GM19239 (cell line): ENCODE measurements at regions not wholly inside any gene's neighbourhood (a gene's known extent, or its start where the extent isn't known, plus 50 kb on each side); places are given as distances from the start of the nearest gene placed in this dataset.
"Not testable (repeated sequence)": the region's sequence is repeated elsewhere in the genome, so short reads cannot be mapped to it uniquely, and the experiment has no call there.

Source experiments
- DNase-seq: peaks from one replicate; pipeline ENCODE4 v3.0.0; 2011; ENCODE audit warnings: low spot score; ENCODE audit not compliant: insufficient read length
- FAIRE-seq: peaks from 2 replicates; lab custom pipeline; 2011; peaks lifted over from hg19 to GRCh38; lab: Jason Lieb, UNC

DNA sequence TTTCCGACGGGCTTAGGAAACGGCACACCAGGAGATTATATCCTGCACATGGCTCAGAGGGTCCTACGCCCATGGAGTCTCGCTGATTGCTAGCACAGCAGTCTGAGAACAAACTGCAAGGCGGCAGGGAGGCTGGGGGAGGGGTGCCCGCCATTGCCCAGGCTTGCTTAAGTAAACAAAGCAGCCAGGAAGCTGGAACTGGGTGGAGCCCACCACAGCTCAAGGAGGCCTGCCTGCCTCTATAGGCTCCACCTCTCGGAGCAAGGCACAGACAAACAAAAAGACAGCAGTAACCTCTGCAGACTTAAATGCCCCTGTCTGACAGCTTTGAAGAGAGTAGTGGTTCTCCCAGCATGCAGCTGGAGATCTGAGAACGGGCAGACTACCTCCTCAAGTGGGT, 722.6 kb downstream of the BRINP3 start:
- DNase-seq, FAIRE-seq: not testable (repeated sequence)

DNA sequence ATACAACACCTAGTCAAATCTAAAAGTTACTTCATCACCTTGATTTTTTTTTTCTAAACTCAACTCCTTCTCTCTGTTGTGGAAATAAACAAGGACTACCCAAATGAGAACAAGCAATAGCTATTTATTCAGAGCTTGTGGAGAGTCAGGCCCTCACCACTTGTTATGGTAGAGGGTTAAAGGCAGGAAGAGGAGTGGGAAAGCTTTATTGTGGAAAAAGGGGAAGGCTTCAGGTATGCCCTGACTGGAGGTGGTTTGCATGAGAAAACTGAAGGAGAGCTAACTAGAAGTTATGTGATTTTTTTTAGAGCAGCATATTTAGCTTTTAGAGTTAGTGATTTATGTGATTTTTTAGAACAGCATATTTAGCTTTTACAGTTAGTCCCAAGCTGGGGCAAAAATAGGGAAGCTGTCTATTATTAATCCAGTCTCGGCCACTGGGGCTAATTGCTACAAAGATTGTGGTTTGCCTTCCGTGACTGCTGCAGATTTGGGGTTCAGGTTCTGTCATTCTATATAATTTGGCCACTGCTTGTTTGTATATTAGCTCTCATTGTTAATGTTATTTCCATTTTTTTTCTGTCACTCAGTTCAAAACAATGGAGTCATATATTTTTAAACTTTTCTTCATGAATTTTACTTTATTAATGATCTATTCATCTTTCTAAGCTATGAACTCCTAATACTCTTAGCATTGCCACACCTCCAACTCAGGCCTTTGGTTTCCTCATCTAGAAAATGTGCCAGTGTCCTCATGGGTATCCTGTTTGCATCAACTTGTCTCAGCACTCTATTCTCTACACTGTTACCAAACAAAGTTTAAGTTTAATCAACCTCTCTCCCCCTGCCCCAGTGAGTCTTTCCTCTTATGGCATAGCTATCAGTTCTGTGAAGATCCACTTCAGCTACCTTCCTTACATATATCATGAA, 713.0 kb downstream of the BRINP3 start:
- FAIRE-seq, result no peak
- no peak for DNase-seq

DNA sequence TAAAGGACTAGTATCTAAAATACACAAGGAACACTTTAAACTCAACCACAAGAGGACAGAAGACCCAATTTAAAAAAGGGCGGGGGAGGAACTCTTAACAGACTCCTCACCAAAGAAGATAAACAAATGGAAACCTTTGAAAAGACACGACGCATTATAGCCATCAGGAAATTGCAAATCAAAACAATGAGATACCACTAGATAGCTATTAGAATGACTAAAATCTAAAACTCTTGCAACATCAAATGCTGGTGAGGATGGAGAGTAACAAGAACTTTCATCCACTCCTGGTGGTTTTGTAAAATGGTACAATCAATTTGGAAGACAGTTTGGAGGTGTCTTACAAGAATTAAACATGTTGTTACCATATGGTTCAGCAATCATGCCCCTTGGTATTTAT, 708.2 kb downstream of the BRINP3 start:
- FAIRE-seq, result no peak

DNA sequence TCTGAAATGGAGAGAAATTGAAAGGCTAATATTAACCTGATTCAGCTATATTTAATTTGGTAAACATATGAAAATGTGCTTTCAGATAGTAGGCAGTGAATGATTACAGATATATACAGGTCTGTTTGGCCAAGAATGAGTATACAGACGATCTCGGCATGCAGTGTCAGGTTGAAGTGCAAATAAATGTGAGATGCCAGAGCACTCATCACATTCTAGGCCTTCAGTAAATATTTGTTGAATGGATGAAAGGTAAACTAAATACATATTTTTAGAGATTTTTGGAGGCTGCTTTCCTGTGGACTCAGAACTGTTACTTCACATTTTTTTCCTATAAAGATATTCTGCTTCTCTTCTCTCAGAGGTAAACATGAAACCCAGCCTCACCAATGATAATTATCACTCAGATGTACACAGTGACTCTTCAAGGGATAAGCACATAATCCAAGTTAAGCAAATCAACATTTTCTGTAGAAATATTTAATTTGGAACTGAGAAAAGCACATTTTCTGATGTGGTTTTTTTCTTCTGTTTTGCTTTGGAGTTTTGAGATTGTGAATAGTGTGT, 702.9 kb downstream of the BRINP3 start:
- no peak for DNase-seq
- FAIRE-seq, result no peak

More for the DNA sequence above, 708.2 kb downstream of the BRINP3 start:
- DNase-seq, result no peak

DNA sequence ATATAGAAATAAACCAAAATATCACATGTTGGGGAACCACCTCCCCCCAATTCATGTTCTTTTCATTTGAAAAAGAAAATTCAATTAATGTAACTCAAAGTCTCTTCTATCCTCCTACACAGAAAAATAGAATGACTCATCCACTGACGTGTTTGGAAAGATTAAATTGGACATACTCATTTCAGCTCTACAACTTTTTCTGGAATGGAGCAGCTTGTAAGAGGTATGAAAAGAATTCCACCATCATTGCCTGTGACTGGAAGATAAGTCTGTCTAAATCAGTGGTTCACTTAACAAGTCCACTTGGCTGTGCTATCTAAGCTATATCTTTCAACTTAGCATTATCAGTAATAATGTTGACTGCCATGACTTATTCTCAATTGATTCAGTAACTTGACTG, 702.3 kb downstream of the BRINP3 start:
- FAIRE-seq (no peak), DNase-seq (no peak)

DNA sequence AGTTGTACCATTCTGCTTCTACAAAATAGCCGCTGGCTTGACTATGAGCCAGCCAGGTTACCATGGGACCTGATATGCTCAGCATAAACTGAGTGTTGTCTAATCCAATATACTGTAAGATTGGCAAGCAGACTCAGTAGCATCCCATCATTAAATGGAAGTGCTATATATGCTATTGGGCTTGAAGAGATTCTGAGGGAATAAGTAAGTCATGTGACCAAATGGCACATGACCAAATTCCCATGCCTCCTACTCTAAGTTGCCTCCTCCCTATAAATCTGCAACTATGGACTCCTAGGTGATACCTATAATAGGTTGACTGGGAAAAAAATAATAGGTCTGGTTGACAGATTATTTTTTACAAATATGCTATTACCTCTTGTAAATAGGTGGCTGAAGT, 698.6 kb downstream of the BRINP3 start:
- DNase-seq, result no peak
- FAIRE-seq, result no peak

DNA sequence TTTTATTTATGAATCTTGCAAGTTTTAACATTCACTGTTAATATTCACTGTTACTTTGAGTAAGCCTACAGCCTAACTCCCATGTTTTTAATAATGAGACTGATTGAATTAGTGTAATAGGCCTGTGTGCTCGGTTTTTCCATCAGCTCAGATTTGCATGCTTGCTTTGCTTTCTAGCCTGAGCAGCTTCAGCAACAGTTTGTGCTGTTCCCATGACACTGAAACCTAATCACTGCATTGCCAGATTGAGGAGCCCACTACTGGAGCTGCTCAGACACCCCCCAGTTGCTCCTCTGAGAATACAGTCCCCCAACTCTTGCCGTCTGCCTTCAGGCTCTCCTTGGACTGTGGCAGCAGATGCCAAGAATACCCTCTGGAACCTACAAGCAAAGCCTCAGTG, 695.4 kb downstream of the BRINP3 start:
- DNase-seq, result no peak
- FAIRE-seq, result no peak

DNA sequence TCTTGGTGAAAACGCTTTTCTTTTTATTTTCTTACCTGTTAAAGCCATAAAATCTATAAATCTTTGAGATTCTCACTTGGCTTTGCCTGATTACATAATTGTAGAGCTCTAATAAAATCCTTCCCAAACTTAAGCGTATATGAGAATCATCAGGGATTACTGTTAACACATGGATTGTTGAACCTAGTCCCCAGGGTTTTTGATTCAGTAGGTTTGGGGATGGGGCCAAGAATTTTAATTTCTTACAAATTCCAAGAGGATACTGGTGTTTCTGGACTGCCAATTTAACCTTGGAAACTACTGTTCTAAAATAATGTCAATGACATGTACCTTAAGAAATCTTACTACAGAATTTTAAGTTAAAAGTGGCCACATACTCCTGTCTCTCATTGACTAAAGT, 694.2 kb downstream of the BRINP3 start:
- DNase-seq (no peak), FAIRE-seq (no peak)

DNA sequence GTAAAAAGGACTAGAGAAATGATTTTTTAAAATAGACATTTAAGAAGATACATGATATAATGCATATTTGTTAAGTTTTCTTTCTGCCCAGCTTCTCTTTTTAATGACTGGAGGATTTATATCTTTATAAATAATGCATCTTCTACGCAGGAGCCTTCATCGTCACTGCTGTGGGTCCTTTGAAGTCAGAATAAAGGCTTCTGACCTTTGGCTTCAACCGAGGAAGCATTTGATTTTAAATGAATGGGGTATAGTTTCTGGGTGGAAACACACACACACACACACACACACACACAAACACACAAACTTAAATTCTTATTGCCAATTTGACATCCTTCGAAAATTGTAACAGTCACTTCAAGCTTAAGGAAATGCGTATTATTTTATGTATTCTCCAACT, 690.9 kb downstream of the BRINP3 start:
- no peak for DNase-seq
- no peak for FAIRE-seq

DNA sequence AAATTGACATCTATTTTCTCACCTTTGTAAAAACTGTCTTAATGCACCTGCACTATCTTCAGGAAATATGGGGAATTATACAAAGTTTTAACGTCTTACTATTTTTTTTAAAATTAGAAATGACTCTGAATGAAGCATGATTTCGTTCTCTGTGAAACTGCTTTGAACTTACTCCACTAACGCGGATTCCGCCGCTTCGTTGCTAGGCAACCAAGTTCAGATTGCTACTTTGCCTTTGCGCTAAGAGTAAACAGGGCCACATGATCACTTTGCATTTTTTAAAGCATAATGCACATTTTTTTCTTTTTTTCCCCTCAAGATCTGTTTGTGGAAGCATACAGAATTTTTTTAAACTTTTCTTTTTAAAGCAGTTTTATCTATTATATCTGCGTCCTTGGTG, 690.5 kb downstream of the BRINP3 start:
- no peak for DNase-seq
- FAIRE-seq, result no peak

DNA sequence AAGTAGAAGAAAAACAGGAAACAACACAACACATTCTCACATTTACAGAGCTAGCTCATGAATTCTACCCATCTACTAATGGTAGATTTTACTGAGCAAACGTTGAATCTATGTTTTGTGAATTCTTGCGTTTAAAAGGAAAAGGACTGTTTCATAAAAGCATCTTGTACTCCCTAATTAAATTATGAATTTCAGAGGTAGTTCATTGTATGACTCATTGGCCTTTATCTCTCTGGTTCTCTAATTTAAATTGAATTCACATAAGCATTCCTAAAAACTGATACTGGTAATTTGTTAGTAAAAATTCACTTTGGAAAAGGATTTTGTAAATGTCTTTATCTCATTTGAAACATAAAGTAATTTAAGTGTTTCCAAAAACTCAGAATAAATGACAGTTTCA, 687.3 kb downstream of the BRINP3 start:
- FAIRE-seq, result no peak
- DNase-seq, result no peak

DNA sequence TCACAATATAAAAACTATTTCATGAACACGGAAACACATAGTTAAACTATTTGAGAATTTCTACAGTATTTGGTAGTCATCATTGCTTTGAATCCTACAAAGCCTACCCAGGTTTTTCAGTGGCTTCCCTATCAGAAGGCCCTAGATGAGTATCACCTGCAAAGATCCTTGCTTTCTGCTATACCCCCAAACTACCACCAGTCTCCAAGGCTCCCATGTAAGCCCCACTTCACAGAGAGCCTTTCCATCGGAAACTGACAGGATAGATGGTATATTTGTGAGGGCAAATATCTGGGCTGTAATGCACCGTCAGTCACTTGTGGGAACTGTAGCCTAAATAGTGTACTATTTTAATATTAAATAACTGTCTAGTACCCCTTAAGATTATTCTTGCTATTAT, 674.3 kb downstream of the BRINP3 start:
- DNase-seq (no peak), FAIRE-seq (no peak)

DNA sequence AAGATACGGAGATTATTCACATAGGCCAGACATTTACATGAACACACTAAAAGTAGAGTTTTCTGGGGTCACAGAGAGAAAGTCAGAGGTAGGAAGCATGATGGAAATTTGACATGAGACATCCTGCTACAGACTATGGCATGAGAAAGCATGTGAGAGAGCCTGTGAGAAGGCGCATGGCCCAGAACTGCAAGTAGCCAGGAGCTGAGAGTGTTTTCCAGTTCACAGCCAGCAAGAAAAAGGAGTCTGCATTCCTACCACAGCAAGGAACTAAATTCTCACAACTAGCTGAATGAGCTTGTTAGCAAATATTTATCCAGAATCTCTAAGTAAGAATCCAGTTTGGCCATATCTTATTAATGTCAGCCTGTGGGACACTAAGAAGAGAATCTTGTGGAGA, 673.3 kb downstream of the BRINP3 start:
- DNase-seq (no peak), FAIRE-seq (no peak)

DNA sequence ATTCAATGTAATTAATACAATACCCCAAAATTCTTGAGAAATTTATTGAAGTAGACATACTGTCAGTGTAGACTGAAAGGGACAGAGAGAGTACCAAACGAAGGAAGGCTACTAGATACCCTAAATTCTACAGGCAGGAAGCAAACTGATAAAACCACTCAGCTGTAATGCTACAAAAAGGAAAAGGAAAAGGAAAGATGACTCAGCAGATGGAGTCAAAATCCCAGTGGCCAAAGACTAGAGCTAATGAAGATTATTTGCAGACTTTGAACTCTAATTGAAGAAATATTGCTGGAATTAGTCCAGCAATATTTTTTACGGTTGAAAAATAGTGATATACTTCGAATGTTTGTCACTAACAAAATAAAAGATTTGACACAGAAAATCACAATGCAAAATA, 671.9 kb downstream of the BRINP3 start:
- no peak for FAIRE-seq
- no peak for DNase-seq

DNA sequence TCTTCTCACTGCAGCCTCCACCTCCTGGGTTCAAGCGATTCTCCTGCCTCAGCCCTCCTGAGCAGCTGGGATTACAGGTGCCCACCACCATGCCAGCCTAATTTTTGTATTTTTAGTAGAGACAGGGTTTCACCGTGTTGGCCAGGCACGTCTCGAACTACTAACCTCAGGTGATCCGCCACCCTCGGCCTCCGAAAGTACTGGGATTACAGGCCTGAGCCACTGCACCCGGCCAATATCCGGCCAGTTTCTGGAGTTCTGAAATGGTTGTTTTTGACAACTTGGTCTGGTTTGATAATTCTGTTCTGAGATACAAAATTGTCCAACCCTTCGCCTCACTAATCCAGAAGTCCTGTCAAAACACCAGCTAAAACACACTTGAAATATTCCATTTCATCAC, 667.0 kb downstream of the BRINP3 start:
- DNase-seq, FAIRE-seq: not testable (repeated sequence)

DNA sequence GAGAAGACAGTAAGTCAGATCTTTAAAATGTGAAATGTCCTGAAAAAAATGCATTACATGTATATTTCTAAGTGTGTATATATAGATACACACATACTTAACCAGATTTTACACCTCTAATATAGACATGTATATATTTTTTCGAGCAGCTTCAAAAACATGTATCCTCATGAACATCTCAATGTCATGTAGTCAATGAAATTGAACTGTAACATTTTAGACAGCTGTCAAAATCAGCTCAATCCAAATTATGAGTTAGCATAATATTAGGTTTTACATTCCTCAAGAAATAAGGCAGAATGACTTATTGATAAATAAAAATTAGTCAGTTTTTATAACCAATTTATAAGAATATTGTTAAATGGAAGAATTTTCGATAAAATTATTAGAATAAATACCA, 665.7 kb downstream of the BRINP3 start:
- FAIRE-seq, result no peak
- DNase-seq, result no peak

DNA sequence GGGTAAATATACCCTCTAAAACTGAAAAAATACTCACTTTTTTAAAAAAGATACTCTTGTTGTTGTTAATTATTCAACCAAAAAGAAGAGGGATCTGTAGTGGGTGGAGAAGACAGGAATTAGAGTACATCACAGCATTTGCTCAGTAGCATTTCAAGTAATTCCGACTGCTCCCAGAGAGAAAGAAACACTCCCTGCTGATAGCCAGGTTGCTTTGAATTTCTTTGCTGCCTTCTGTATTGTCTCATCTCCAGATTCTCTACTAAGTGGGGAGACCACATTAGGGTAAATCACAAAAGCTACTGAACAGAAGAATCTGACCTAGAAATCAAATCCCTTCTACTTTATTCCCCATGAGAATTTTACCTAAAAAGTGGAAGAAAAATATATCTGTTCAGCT, 661.1 kb downstream of the BRINP3 start:
- no peak for DNase-seq
- no peak for FAIRE-seq

DNA sequence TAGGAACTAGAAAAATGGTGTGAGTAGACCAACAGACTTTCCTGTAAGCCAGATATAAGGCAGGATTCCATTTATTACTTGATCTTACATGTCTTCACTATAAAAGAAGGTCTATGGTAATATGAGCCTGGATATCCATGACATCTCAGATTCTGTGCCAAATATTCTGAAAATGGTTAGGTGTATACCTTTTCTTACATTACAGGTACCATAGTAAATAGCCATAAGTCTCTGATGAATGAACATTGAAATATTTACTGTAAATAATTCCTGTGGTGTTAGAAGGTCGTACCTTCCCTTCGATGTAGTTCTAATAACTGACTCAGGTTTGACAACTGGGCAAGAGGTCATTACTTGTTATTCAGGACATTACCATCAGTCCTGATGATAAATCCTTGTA, 657.9 kb downstream of the BRINP3 start:
- DNase-seq (no peak), FAIRE-seq (no peak)

DNA sequence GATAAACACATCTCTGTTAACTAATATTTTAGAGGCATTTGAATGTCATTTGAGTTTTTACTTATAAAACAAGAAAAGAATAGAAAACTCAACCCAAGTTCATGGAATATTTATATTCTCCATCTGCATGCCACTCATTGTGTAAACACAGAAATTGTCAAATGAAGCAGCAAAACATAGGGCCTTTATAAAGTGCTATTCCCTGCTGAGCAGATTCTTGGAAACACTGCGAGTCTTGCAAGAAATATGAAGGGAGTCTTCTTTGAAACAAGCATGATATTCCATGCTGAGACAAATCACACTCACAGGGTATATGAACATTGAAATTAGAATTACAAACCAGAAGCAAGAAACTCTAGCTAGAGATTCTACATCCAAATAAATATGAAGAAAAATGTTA, 655.8 kb downstream of the BRINP3 start:
- no peak for FAIRE-seq

DNA sequence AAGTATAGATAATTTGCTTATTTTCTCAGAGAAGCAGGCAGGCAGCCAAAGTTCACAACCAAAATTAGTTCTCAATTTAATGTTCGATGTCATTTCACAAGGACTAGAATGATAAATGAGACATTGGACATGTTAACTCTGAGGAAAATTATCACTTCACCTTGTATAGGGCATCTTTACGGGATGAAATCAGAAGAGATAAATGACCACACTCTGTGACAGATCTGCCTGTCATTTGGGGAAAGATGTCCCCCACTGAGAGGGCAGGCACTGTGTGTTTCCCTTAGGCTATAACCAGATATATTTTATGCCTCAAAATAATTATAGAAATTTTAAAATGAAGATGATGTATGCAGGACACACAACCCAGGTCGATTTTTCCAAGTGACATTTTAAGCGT, 642.9 kb downstream of the BRINP3 start:
- no peak for DNase-seq
- no peak for FAIRE-seq

More for the DNA sequence above, 655.8 kb downstream of the BRINP3 start:
- no peak for DNase-seq

DNA sequence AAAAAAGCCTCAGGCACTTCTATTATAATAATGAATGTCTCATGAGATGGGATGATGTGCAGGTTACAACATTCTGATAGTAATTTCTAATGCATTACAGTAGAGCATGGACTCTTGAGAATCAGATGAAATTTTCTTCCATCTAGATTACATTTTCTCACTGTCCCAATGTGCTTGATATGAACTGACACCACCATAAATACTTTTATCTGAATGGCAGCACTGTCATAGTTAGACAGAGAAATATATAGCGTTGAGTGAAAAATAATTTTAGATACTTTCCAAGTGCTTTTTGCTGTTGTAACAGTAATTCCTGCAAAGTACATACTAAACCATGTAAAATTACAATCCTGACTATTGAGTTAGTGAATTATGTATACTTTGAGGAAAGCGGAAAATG, 630.1 kb downstream of the BRINP3 start:
- DNase-seq (no peak), FAIRE-seq (no peak)
